B cell (primary cell): ENCODE measurements at regions not wholly inside any gene's neighbourhood (a gene's known extent, or its start where the extent isn't known, plus 50 kb on each side); places are given as distances from the start of the nearest gene placed in this dataset.
"Not testable (repeated sequence)": the region's sequence is repeated elsewhere in the genome, so short reads cannot be mapped to it uniquely, and the experiment has no call there.

Experiments
- ATAC-seq: fragments of 200-7000 bp; cut with Tn5 transposase; one replicate; pipeline ENCODE4 v1.10.0; 2021; ENCODE audit warnings: low read depth, mild to moderate bottlenecking, moderate number of reproducible peaks, moderate library complexity
- CTCF ChIA-PET: fragments of 350-600 bp; sonication (Branson Sonifier 250); formaldehyde crosslinking; loops from one replicate; lab custom pipeline; 2021; ENCODE audit warnings: antibody characterized with exemption, inconsistent platforms; lab: Charles Lee
- POLR2A ChIA-PET: fragments of 350-600 bp; sonication (Branson Sonifier 250); formaldehyde crosslinking; loops from one replicate; lab custom pipeline; 2021; ENCODE audit warnings: antibody characterized with exemption; lab: Charles Lee
- DNase-seq: peaks from one replicate; pipeline ENCODE4 v3.0.0; 2013
- H2AFZ ChIP-seq: 2 replicates; pipeline ENCODE4 v1.6.1; 2012; ENCODE audit warnings: mild to moderate bottlenecking, low read depth, low read length; ENCODE audit not compliant: insufficient read depth, poor library complexity, severe bottlenecking
- H3K27ac ChIP-seq, 2 donors: 1 replicate in 1 of 2; 2 replicates in 1 of 2; pipeline ENCODE4 v1.5.1; 2012 to 2013; ENCODE audit warnings: low read length in 2 of 2, mild to moderate bottlenecking in 2 of 2, moderate library complexity in 1 of 2
- H3K27me3 ChIP-seq, 4 experiments: fragments of 200-600 bp in 1 of 4; sonication (generic) in 1 of 4; replicated peaks in 1 of 4; 1 replicate in 2 of 4; 2 replicates in 2 of 4; pipeline versions ENCODE4 v1.6.1 to v1.7.0; 2013 to 2016; ENCODE audit warnings: low read length in 3 of 4, mild to moderate bottlenecking in 2 of 4, mixed read lengths in 1 of 4, moderate library complexity in 1 of 4; ENCODE audit not compliant: insufficient read depth in 4 of 4, control insufficient read depth in 3 of 4; ENCODE audit errors: control extremely low read depth in 1 of 4
- H3K36me3 ChIP-seq, 2 experiments: replicated peaks in 1 of 2; 1 replicate in 1 of 2; 2 replicates in 1 of 2; pipeline versions ENCODE4 v1.6.1 to v1.7.1; 2013; ENCODE audit warnings: low read length in 1 of 2; ENCODE audit not compliant: insufficient read depth in 2 of 2, control insufficient read depth in 1 of 2; ENCODE audit errors: control extremely low read depth in 1 of 2, extremely low read depth in 1 of 2
- H3K4me1 ChIP-seq, 2 donors: fragments of 200-600 bp in 1 of 2; sonication (generic) in 1 of 2; 1 replicate in 1 of 2; 2 replicates in 1 of 2; pipeline versions ENCODE4 v1.5.1 to v1.6.1; 2013 to 2017; ENCODE audit warnings: low read length in 2 of 2; ENCODE audit not compliant: control insufficient read depth in 2 of 2, insufficient read depth in 2 of 2
- H3K4me2 ChIP-seq: replicated peaks from 2 replicates; pipeline ENCODE3; 2012; ENCODE audit warnings: mild to moderate bottlenecking, low read depth, low read length; ENCODE audit not compliant: poor library complexity, severe bottlenecking
- H3K4me3 ChIP-seq, 5 experiments: fragments of 200-600 bp in 1 of 5; sonication (generic) in 1 of 5; 1 replicate in 3 of 5; 2 replicates in 2 of 5; pipeline versions ENCODE4 v1.5.1 to v1.7.0; 2011 to 2016; ENCODE audit warnings: low read length in 4 of 5, mild to moderate bottlenecking in 4 of 5, low read depth in 2 of 5, control low read depth in 1 of 5, moderate library complexity in 1 of 5; ENCODE audit not compliant: insufficient read depth in 1 of 5; ENCODE audit errors: control extremely low read depth in 1 of 5, extremely low read depth in 1 of 5
- H3K79me2 ChIP-seq: fragments of 200-600 bp; sonication (generic); one replicate; pipeline ENCODE4 v1.6.0; 2016; ENCODE audit warnings: low read length; ENCODE audit not compliant: control insufficient read depth, insufficient read depth
- H3K9ac ChIP-seq: fragments of 200-600 bp; sonication (generic); 2 replicates; pipeline ENCODE4 v1.6.1; 2017; ENCODE audit warnings: mild to moderate bottlenecking, low read length, moderate library complexity
- H3K9me3 ChIP-seq, 3 donors: one replicate each; pipeline versions ENCODE4 v1.6.1 to v1.7.1; 2013; ENCODE audit warnings: low read length in 2 of 3; ENCODE audit not compliant: control insufficient read depth in 2 of 3, insufficient read depth in 1 of 3; ENCODE audit errors: control extremely low read depth in 1 of 3
- H4K20me1 ChIP-seq: 2 replicates; pipeline ENCODE4 v1.6.0; 2012; ENCODE audit warnings: mild to moderate bottlenecking, low read length; ENCODE audit not compliant: insufficient read depth, control insufficient read depth, poor library complexity, severe bottlenecking
- H3K27ac Mint-ChIP-seq: one replicate; pipeline ENCODE4 v1.8.0; 2021; ENCODE audit warnings: mixed read lengths
- H3K27me3 Mint-ChIP-seq: one replicate; pipeline ENCODE4 v1.8.0; 2021; ENCODE audit warnings: mixed read lengths
- H3K4me1 Mint-ChIP-seq: one replicate; pipeline ENCODE4 v1.8.0; 2021; ENCODE audit warnings: mixed read lengths
- H3K4me3 Mint-ChIP-seq: one replicate; pipeline ENCODE4 v1.8.0; 2021; ENCODE audit warnings: mixed read lengths
- H3K9me3 Mint-ChIP-seq: one replicate; pipeline ENCODE4 v1.8.0; 2022; ENCODE audit warnings: mixed read lengths; ENCODE audit not compliant: insufficient read depth
- EZH2 ChIP-seq: IDR thresholded peaks from 2 replicates; pipeline ENCODE4 v1.6.1; 2012; ENCODE audit warnings: borderline replicate concordance, low read depth, mild to moderate bottlenecking, moderate library complexity, low read length; ENCODE audit not compliant: insufficient read depth, poor library complexity, severe bottlenecking
- WGBS: methylation state at CpG from one replicate; pipeline ENCODE4 v1.1.5; 2013; ENCODE audit warnings: missing lambda C conversion rate; ENCODE audit not compliant: insufficient coverage; 5-methylcytosine and 5-hydroxymethylcytosine counted together
- intact Hi-C: fragments of 100-400 bp; cut with micrococcal nuclease; formaldehyde crosslinking; loops from one replicate; pipeline ENCODE4 v1.10.0; 2022
- TF ChIP-seq, protein P1 (sequence below): fragments of 200-600 bp; IDR thresholded peaks from one replicate; pipeline ENCODE4 v1.8.0; 2022; ENCODE audit warnings: antibody characterized with exemption, mild to moderate bottlenecking

DNA sequence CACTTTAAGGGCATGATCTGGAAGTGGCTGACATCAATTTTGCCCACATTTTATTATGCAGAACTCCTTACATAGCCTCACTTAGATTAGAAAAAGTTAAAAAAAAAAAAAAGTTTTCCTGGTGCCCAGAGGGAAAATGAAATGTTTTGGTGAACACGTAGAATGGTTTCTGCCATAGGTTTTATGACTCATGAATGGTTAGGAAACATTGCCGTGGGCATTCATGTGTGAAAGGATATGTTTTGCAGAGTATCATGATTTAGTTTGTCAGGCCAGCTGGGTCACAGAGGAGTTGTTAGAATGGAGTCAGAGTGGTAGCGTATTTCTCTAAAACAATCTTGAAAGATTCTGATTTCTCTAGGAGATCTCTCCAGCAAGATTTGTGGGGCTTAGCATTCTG, 133.8 kb downstream of the MRPL57 start:
- CTCF ChIA-PET, result no interaction called here
- H3K27me3 Mint-ChIP-seq, result no peaks in the 10 kb centered on the region
- peaks cover 0 to 5% of the 10 kb centered on the region in 2 experiments for H3K36me3 ChIP-seq
- no peak for TF ChIP-seq EZH2
- TF ChIP-seq, protein P1, sequence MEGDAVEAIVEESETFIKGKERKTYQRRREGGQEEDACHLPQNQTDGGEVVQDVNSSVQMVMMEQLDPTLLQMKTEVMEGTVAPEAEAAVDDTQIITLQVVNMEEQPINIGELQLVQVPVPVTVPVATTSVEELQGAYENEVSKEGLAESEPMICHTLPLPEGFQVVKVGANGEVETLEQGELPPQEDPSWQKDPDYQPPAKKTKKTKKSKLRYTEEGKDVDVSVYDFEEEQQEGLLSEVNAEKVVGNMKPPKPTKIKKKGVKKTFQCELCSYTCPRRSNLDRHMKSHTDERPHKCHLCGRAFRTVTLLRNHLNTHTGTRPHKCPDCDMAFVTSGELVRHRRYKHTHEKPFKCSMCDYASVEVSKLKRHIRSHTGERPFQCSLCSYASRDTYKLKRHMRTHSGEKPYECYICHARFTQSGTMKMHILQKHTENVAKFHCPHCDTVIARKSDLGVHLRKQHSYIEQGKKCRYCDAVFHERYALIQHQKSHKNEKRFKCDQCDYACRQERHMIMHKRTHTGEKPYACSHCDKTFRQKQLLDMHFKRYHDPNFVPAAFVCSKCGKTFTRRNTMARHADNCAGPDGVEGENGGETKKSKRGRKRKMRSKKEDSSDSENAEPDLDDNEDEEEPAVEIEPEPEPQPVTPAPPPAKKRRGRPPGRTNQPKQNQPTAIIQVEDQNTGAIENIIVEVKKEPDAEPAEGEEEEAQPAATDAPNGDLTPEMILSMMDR, result no peak
- H3K4me1 ChIP-seq, result no peaks in the 10 kb centered on the region
- H4K20me1 ChIP-seq, result no peaks in the 10 kb centered on the region
- 81% methylated on average over 2 of the region's 3 CpGs for WGBS
- ATAC-seq (no peak), DNase-seq (no peak)
- no peak overlapping the region for H3K27ac ChIP-seq
- intact Hi-C loops, result no loop called here
- no peaks in the 10 kb centered on the region for H3K9me3 Mint-ChIP-seq
- H2AFZ ChIP-seq, result no peak overlapping the region
- POLR2A ChIA-PET, result no interaction called here
- H3K4me1 Mint-ChIP-seq, result no peaks in the 10 kb centered on the region
- H3K4me3 Mint-ChIP-seq, result no peak overlapping the region
- no peak overlapping the region for H3K4me3 ChIP-seq
- H3K9ac ChIP-seq, result no peak overlapping the region
- H3K27ac Mint-ChIP-seq, result no peak overlapping the region
- no peaks in the 10 kb centered on the region for H3K27me3 ChIP-seq
- H3K4me2 ChIP-seq, result no peak overlapping the region
- no peaks in the 10 kb centered on the region for H3K79me2 ChIP-seq
- H3K9me3 ChIP-seq, result no peaks in the 10 kb centered on the region

DNA sequence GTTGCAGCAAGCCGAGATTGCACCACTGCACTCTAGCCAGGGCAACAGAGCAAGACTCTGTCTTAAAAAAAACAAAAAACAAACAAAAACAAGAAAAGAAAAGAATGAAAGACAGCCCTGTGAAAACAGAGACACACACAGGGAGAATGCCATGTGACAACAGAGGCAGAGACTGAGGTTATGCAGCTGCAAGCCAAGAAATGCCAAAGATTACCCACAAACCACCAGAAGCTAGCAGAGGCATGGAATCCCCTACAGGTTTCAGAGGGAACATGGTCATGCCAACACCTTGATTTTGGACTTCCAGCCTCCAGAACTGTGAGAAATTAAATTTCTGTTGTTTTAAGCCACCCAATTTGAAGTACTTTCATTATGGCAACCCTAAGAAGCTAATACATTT, 138.5 kb downstream of the MRPL57 start:
- H3K9ac ChIP-seq, CTCF ChIA-PET, H3K4me1 ChIP-seq, H3K4me3 ChIP-seq, H3K4me3 Mint-ChIP-seq, H3K27me3 Mint-ChIP-seq, H3K4me2 ChIP-seq, H3K27ac ChIP-seq, intact Hi-C loops, H3K9me3 ChIP-seq, H3K27me3 ChIP-seq, POLR2A ChIA-PET, DNase-seq, H3K79me2 ChIP-seq, H2AFZ ChIP-seq, H4K20me1 ChIP-seq, ATAC-seq, H3K9me3 Mint-ChIP-seq, H3K27ac Mint-ChIP-seq, H3K4me1 Mint-ChIP-seq, H3K36me3 ChIP-seq: not testable (repeated sequence)
- 100% methylated on average over 1 of the region's 1 CpG for WGBS
